RWPE2 (cell line): ENCODE measurements at regions not wholly inside any gene's neighbourhood (a gene's known extent, or its start where the extent isn't known, plus 50 kb on each side); places are given as distances from the start of the nearest gene placed in this dataset.

ENCODE experiments used
- ATAC-seq: fragments of 200-7000 bp; cut with Tn5 transposase; 3 replicates; pipeline ENCODE4 v1.9.1; 2021; ENCODE audit warnings: low read depth
- DNase-seq: peaks from one replicate; pipeline ENCODE4 v3.0.0-alpha.2; 2020; ENCODE audit warnings: low spot score
- H3K27ac ChIP-seq: fragments of 450-650 bp; 2 replicates; pipeline ENCODE4 v1.5.1; 2017; ENCODE audit warnings: mild to moderate bottlenecking; ENCODE audit not compliant: poor library complexity, severe bottlenecking
- H3K27me3 ChIP-seq: fragments of 250-450 bp; sonication (Bioruptor Pico); 2 replicates; pipeline ENCODE4 v1.5.1; 2021; ENCODE audit warnings: mild to moderate bottlenecking, moderate library complexity; ENCODE audit not compliant: insufficient read depth, poor library complexity, severe bottlenecking
- H3K36me3 ChIP-seq: fragments of 250-450 bp; sonication (Bioruptor Pico); 2 replicates; pipeline ENCODE4 v1.5.1; 2020; ENCODE audit warnings: low read depth, mild to moderate bottlenecking, moderate library complexity
- H3K4me1 ChIP-seq: fragments of 250-450 bp; sonication (Bioruptor Pico); 2 replicates; pipeline ENCODE4 v1.5.1; 2021; ENCODE audit warnings: mild to moderate bottlenecking, moderate library complexity; ENCODE audit not compliant: insufficient read depth, poor library complexity, severe bottlenecking
- H3K4me3 ChIP-seq: fragments of 250-450 bp; sonication (Bioruptor Pico); 2 replicates; pipeline ENCODE4 v1.5.1; 2021; ENCODE audit warnings: mild to moderate bottlenecking, moderate library complexity; ENCODE audit not compliant: severe bottlenecking
- H3K9me3 ChIP-seq: fragments of 250-450 bp; sonication (Bioruptor Pico); 2 replicates; pipeline ENCODE4 v1.5.1; 2021; ENCODE audit warnings: mild to moderate bottlenecking, moderate library complexity; ENCODE audit not compliant: severe bottlenecking
- CTCF ChIP-seq: fragments of 450-650 bp; IDR thresholded peaks from one replicate; pipeline ENCODE4 v1.5.1; 2017; ENCODE audit warnings: mild to moderate bottlenecking, moderate library complexity; ENCODE audit not compliant: poor library complexity, severe bottlenecking

- Histone ChIP-seq H3K27me3 (no peaks in the 10 kb centered on the region), H3K36me3 (no peaks in the 10 kb centered on the region), H3K4me3 (no peak overlapping the region), H3K27ac (no peak overlapping the region), H3K4me1 (peaks cover 7% of the 10 kb centered on the region), H3K9me3 (peaks cover 2% of the 10 kb centered on the region)
- ATAC-seq (no peak; the same call in 2 of the 3 replicates), DNase-seq (no peak)
- TF ChIP-seq CTCF: no peak
Observed at GRCh38 chr6:71579902-71580301, 291.3 kb downstream of the OGFRL1 start.

- TF ChIP-seq CTCF: no peak
- Histone ChIP-seq H3K27ac (no peak overlapping the region), H3K36me3 (no peaks in the 10 kb centered on the region), H3K4me1 (peaks cover 7% of the 10 kb centered on the region), H3K27me3 (no peaks in the 10 kb centered on the region), H3K4me3 (no peak overlapping the region), H3K9me3 (no peaks in the 10 kb centered on the region)
- no peak for ATAC-seq
- no peak for DNase-seq
Observed at GRCh38 chr6:71582820-71583219, 294.2 kb downstream of the OGFRL1 start.

GRCh38 chr6:71584712-71585436, 296.3 kb downstream of the OGFRL1 start:
- no peak overlapping the region for H3K27ac ChIP-seq
- no peak for ATAC-seq
- no peak for TF ChIP-seq CTCF

GRCh38 chr6:71585472-71585871, 296.9 kb downstream of the OGFRL1 start:
- no peaks in the 10 kb centered on the region for H3K27me3 ChIP-seq
- no peaks in the 10 kb centered on the region for H3K36me3 ChIP-seq
- H3K9me3 ChIP-seq: no peaks in the 10 kb centered on the region
- no peak overlapping the region for H3K4me3 ChIP-seq
- TF ChIP-seq CTCF: no peak
- no peak for ATAC-seq
- no peak overlapping the region for H3K27ac ChIP-seq
- peaks cover 5% of the 10 kb centered on the region for H3K4me1 ChIP-seq
- no peak for DNase-seq

More at GRCh38 chr6:71584712-71585436, 296.3 kb downstream of the OGFRL1 start:
- H3K27me3 ChIP-seq: no peaks in the 10 kb centered on the region
- no peak overlapping the region for H3K4me3 ChIP-seq
- no peaks in the 10 kb centered on the region for H3K9me3 ChIP-seq
- no peak for DNase-seq
- H3K4me1 ChIP-seq: peaks cover 10% of the 10 kb centered on the region
- H3K36me3 ChIP-seq: no peaks in the 10 kb centered on the region

GRCh38 chr6:71588490-71588889, 297.9 kb upstream of the RIMS1 start:
- H3K4me3 ChIP-seq: no peak overlapping the region
- H3K27me3 ChIP-seq: no peaks in the 10 kb centered on the region
- peaks cover 5% of the 10 kb centered on the region for H3K4me1 ChIP-seq
- TF ChIP-seq CTCF: no peak
- H3K27ac ChIP-seq: no peak overlapping the region
- ATAC-seq: no peak
- no peaks in the 10 kb centered on the region for H3K36me3 ChIP-seq
- H3K9me3 ChIP-seq: no peaks in the 10 kb centered on the region
- DNase-seq: no peak
